ENCODE measurements at regions not wholly inside any gene's neighbourhood (a gene's known extent, or its start where the extent isn't known, plus 50 kb on each side); places are given as distances from the start of the nearest gene placed in this dataset.

DNA sequence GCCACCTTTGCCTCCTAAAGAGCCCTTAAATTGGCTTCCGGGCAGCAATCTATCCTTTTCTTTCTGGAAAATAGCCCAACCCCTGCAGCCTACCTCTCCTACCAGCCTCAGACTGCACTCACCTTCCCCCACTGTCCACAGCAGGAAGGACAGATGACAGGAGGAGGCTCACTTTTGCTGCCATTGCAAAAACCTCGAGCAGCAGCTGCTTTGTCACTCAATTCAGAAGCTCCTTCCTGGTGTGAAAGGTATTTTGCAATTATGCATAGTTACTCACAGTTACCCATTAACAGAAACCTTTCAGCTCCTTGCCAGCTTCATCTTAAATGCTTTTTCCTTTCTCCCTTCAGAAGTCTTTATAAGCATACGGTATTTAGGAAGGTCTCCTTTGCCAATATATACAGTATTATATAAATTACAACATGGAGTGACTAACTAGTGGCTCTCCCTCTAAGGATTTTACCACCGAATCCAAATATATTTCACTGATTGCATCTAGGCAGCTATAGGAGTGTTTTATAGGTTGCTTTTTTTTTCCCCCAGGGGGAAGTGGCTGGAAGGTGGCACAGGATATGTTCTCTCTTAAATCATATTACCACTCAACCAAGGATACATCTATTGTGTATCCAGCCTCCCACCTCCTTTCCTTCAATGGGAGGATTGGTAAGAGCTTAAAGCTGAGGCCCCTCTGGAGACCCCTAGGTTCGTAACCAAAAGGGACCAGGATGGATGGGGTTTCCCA, 142.1 kb upstream of the IPO9 start:
- WGBS, 4 donors = 58 to 63% (median 59%) methylated on average over 5 of the region's 5 CpGs
- Histone ChIP-seq H3K36me3 (replicated peaks in 1 of 2) (no peaks in the 10 kb centered on the region), H3K9me3 (replicated peaks in 1 of 3) (no peaks in the 10 kb centered on the region), H3K4me1 (replicated peaks in 1 of 2) (no peaks in the 10 kb centered on the region), H3K27me3 (no peaks in the 10 kb centered on the region), H3K4me3 (no peak overlapping the region), H3K27ac (no peak overlapping the region)
- intact Hi-C loops (cut with DNase I) = no loop called here
- DNase-seq = no peak
- TF ChIP-seq, protein P1, sequence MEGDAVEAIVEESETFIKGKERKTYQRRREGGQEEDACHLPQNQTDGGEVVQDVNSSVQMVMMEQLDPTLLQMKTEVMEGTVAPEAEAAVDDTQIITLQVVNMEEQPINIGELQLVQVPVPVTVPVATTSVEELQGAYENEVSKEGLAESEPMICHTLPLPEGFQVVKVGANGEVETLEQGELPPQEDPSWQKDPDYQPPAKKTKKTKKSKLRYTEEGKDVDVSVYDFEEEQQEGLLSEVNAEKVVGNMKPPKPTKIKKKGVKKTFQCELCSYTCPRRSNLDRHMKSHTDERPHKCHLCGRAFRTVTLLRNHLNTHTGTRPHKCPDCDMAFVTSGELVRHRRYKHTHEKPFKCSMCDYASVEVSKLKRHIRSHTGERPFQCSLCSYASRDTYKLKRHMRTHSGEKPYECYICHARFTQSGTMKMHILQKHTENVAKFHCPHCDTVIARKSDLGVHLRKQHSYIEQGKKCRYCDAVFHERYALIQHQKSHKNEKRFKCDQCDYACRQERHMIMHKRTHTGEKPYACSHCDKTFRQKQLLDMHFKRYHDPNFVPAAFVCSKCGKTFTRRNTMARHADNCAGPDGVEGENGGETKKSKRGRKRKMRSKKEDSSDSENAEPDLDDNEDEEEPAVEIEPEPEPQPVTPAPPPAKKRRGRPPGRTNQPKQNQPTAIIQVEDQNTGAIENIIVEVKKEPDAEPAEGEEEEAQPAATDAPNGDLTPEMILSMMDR (IDR thresholded peaks at IDR 0.05) = no peak
- TF ChIP-seq POLR2A (IDR thresholded peaks at IDR 0.05) = no peak

DNA sequence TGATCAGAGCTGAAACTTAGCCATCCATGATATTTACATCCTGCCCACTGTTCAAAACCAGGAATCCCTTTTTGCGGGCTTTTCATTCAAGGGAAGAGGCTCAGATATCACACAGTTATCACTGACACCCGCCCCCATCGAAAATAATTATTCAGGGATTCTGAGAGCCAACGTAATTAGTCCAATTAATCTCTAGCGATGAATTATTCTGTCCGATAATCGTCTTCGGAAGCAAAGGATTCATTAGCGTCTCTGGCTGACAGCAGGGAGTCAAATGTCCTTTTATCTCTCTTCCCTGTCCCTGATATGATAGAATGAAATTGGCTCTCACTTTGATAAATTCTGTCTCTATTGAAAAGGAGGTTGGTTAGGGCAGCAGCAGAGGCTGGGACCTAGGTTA, 140.4 kb upstream of the IPO9 start:
- intact Hi-C loops (cut with DNase I) = no loop called here
- Histone ChIP-seq H3K4me3 (no peak overlapping the region), H3K9me3 (replicated peaks in 1 of 3) (no peaks in the 10 kb centered on the region), H3K36me3 (replicated peaks in 1 of 2) (no peaks in the 10 kb centered on the region), H3K27me3 (no peaks in the 10 kb centered on the region), H3K4me1 (replicated peaks in 1 of 2) (no peaks in the 10 kb centered on the region), H3K27ac (no peak overlapping the region)
- TF ChIP-seq, protein P1 (IDR thresholded peaks at IDR 0.05) = no peak
- TF ChIP-seq POLR2A (IDR thresholded peaks at IDR 0.05) = no peak
- 88 to 92% (median 90%) methylated on average over 9 of the region's 9 CpGs for WGBS, 4 donors
- no peak for DNase-seq

GRCh38 chr1:201689647-201690046, 139.3 kb upstream of the IPO9 start:
- no peaks in the 10 kb centered on the region for H3K27me3 ChIP-seq
- H3K9me3 ChIP-seq (replicated peaks in 1 of 3) = no peaks in the 10 kb centered on the region
- no peaks in the 10 kb centered on the region for H3K4me1 ChIP-seq (replicated peaks in 1 of 2)
- H3K4me3 ChIP-seq = no peak overlapping the region
- WGBS, 4 donors = 85 to 95% (median 94%) methylated on average over 6 to 8 of the region's 8 CpGs
- H3K36me3 ChIP-seq (replicated peaks in 1 of 2) = no peaks in the 10 kb centered on the region
- H3K27ac ChIP-seq = no peak overlapping the region
- intact Hi-C loops (cut with DNase I) = no loop called here
- no peak for DNase-seq
- no peak for TF ChIP-seq POLR2A (IDR thresholded peaks at IDR 0.05)
- TF ChIP-seq, protein P1 (IDR thresholded peaks at IDR 0.05) = no peak

- Histone ChIP-seq H3K36me3 (replicated peaks in 1 of 2) (no peaks in the 10 kb centered on the region), H3K4me3 (no peak overlapping the region), H3K9me3 (replicated peaks in 1 of 3) (no peaks in the 10 kb centered on the region), H3K4me1 (replicated peaks in 1 of 2) (no peaks in the 10 kb centered on the region), H3K27me3 (no peaks in the 10 kb centered on the region), H3K27ac (no peak overlapping the region)
- intact Hi-C loops (cut with DNase I) = no loop called here
- DNase-seq = no peak
- TF ChIP-seq POLR2A (IDR thresholded peaks at IDR 0.05) = no peak
- TF ChIP-seq, protein P1 (IDR thresholded peaks at IDR 0.05) = no peak
- 86 to 93% (median 88%) methylated on average over 6 to 10 of the region's 10 CpGs for WGBS, 4 donors
These were observed 138.4 kb upstream of the IPO9 start for GRCh38 chr1:201690528-201690927.
